Rectal smooth muscle tissue (tissue), 1 donor: ENCODE measurements at regions not wholly inside any gene's neighbourhood (a gene's known extent, or its start where the extent isn't known, plus 50 kb on each side); places are given as distances from the start of the nearest gene placed in this dataset.

ENCODE experiments used
- H3K27ac ChIP-seq: one replicate; pipeline ENCODE4 v1.7.0; 2013; ENCODE audit warnings: low read depth, low read length, inconsistent platforms
- H3K27me3 ChIP-seq: one replicate; pipeline ENCODE4 v1.7.0; 2013; ENCODE audit warnings: low read length; ENCODE audit not compliant: control insufficient read depth, insufficient read depth
- H3K36me3 ChIP-seq: one replicate; pipeline ENCODE4 v1.7.0; 2013; ENCODE audit warnings: low read length; ENCODE audit not compliant: control insufficient read depth, insufficient read depth
- H3K4me1 ChIP-seq: one replicate; pipeline ENCODE4 v1.7.0; 2013; ENCODE audit warnings: low read length; ENCODE audit not compliant: control insufficient read depth, insufficient read depth
- H3K4me3 ChIP-seq: one replicate; pipeline ENCODE4 v1.7.0; 2013; ENCODE audit warnings: low read length
- H3K9ac ChIP-seq: one replicate; pipeline ENCODE4 v1.7.0; 2013; ENCODE audit warnings: low read length

DNA sequence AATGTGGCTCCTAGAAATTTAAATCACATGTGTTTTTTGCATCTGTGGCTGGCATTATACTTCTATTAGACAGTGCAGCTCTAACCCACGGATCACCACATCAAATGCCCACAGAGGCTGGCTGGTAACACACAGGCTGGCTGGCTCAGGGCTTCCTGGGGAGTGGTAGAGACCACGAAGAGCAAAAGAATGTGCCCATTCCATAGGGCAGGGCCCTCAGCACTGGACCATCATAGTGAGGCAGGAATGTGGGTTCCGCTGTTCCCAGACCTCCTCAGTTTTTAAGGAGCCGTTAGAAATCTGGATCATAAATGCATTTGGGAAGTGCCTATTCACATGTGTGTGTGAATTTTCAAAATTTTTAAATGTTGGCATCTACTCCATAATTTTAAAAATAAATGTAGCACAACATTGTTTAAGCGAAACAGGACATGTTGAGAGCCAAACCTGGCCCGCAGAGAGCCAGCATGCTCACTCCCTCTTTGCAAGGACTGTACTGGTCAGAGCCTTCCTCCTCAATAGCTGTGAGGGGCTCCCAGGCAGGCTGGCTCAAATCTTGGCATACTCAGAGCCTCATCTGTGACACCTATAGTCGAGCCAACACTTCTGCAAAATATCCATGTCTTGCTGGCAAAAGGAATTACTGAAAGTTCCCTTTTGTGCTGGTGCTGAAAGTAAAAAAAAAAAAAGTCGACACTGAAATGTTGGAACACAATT is 190.5 kb downstream of the FNDC1 start:
- Histone ChIP-seq H3K4me1 (no peaks in the 10 kb centered on the region), H3K27ac (no peak overlapping the region), H3K27me3 (no peaks in the 10 kb centered on the region), H3K36me3 (no peaks in the 10 kb centered on the region), H3K4me3 (no peak overlapping the region), H3K9ac (no peak overlapping the region)

DNA sequence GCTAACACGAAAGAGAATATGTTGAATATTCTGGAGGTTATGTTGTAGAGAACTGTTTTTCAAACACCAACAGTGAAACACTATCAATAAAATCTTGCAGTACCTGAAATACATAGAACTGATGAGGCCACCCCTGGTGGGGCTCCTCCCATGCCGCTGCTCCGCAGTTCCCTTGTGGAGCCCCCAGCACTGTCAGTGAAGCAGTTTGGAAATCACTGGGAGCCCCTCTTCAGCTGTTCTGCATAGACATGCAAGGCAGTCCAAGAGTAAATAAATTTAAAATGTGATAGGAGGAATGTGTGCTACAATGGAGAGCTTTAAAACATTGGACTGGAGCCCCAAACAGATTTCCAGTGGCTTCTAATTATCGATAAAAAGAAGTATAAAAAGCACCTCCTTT is 189.4 kb downstream of the FNDC1 start:
- Histone ChIP-seq H3K36me3 (no peaks in the 10 kb centered on the region), H3K27ac (no peak overlapping the region), H3K9ac (no peak overlapping the region), H3K4me1 (no peaks in the 10 kb centered on the region), H3K27me3 (no peaks in the 10 kb centered on the region), H3K4me3 (no peak overlapping the region)

DNA sequence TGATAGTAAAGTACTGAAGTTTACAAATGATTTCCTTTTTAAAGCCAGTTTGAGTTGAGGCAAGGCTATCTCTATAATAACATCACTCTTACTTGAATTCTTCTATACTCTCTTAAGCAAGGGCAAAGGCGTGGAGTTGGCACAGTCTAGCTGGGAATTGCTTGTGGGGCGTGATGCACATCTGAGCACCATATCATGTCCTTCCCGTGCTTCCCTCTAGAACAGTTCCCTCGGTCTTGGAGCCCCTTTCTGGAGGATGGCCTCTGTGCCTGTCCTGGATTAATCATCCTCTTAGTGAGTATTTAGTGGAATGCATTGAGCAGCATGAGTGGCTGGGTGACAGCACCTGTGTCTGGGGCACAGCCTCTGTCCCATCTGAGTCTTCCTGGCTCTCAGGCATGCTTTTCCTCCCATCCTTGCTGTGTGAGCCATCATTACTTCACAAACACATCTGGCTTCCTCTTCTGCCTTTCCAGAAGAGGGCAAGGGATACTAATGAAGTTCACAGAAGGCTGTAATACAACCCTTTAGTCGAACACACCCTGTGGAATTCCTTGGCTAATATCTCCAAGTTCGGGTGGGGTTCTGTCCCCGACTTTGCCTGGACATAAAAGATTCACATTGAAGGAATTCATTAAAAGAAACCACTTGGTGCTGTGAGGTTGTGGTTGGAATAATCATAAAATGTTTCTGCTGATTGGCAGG is 188.2 kb downstream of the FNDC1 start:
- Histone ChIP-seq H3K27ac (no peak overlapping the region), H3K36me3 (no peaks in the 10 kb centered on the region), H3K4me3 (no peak overlapping the region), H3K9ac (no peak overlapping the region), H3K27me3 (no peaks in the 10 kb centered on the region), H3K4me1 (no peaks in the 10 kb centered on the region)

DNA sequence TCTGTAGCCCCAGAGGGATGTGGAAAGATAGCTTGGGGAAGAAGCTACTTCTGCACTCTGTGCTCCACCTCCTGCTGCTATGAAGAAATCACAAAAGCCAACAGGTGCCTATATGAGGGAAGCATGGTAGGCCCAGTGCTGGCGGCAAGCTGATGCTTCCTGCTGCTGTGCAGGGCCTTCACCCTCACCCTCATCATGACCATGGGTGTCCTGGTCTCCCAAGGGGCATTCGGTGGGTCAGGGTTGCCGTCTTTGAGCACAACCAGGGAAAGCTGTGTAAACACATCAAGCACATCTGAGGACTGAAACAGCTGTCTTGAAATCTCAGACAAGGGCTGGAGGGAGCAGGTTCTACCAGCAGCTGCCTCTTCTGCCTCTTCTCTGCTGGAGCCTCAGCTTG is 184.0 kb downstream of the FNDC1 start:
- Histone ChIP-seq H3K27ac (no peak overlapping the region), H3K4me3 (no peak overlapping the region), H3K36me3 (no peaks in the 10 kb centered on the region), H3K27me3 (no peaks in the 10 kb centered on the region), H3K9ac (no peak overlapping the region), H3K4me1 (no peaks in the 10 kb centered on the region)

DNA sequence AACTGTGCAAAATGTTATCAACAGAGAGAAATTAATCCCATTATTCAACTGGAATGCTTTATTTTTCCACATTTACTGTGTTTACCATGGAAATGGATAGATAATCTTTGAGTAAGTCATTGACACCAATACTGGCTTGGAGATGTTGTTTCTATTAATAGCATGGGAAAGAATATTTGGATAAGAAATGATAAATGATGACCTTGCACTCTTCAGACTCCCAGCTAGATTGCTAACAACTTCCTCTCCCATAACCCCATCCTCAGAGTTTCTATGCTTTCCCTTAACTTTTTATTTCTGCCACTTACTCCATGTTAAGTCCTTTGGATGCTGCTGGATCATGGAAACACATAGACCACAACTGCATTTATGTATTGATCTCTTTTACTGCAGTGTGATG is 182.5 kb downstream of the FNDC1 start:
- Histone ChIP-seq H3K27me3 (no peaks in the 10 kb centered on the region), H3K9ac (no peak overlapping the region), H3K36me3 (no peaks in the 10 kb centered on the region), H3K4me3 (no peak overlapping the region), H3K4me1 (no peaks in the 10 kb centered on the region), H3K27ac (no peak overlapping the region)

DNA sequence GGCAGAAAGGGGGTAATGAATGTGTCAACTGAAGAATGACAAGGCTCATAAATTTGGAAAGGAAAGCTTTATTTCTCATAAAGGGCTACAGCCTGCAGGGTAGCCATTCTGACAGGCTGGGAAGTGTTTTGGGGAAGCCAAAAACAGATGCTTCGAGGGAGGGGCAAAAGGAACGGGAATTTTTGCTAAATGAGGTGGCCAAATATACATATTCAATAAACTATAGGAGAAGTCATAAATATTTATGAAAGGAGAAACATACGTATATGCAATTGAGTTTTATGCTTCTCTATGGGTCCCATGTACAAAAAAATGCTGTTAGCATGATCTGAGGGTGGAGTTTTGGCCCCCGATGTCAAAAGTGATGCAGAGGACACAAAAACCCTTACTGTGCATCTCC is 180.7 kb downstream of the FNDC1 start:
- Histone ChIP-seq H3K9ac (no peak overlapping the region), H3K27me3 (no peaks in the 10 kb centered on the region), H3K36me3 (no peaks in the 10 kb centered on the region), H3K27ac (no peak overlapping the region), H3K4me3 (no peak overlapping the region), H3K4me1 (no peaks in the 10 kb centered on the region)

DNA sequence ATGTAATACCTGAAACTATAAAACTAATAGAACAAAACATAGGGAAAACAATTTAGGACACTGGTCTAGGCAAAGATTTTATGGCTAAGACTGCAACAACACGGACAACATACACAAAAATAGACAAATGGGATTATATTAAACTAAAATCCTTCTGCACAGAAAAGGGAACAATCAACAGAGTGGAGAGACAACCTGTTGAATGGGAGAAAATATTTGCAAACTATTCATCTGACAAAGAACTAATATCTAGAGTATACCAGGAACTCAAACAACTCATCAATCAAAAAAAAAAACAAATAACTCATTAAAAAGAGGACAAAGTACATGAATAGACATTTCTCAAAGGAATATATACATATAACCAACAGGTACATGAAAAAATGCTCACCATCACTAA is 174.5 kb downstream of the FNDC1 start:
- Histone ChIP-seq H3K27ac (no peak overlapping the region), H3K27me3 (no peaks in the 10 kb centered on the region), H3K4me1 (no peaks in the 10 kb centered on the region), H3K36me3 (no peaks in the 10 kb centered on the region), H3K4me3 (no peak overlapping the region), H3K9ac (no peak overlapping the region)

DNA sequence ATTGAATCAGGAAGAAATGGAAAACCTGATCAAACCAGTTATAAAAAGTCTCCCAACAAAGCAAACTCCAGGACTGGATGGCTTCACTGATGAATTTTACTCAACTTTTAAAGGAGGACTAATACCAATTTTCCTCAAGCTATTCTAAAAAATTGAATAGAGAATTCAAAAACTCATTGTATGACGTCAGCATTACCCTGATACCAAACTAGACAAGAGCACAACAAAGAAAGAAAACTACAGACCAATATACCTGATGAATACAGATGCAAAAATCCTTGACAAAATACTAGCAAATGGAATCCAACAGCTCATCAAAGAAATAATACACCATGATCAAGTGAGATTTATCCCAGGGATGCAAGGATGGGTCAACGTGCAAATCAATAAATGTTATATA is 172.9 kb downstream of the FNDC1 start:
- no peak overlapping the region for H3K9ac ChIP-seq
- H3K27me3 ChIP-seq = no peaks in the 10 kb centered on the region
- H3K36me3 ChIP-seq = no peaks in the 10 kb centered on the region
- no peak overlapping the region for H3K4me3 ChIP-seq
- no peaks in the 10 kb centered on the region for H3K4me1 ChIP-seq
- H3K27ac ChIP-seq = no peak overlapping the region

DNA sequence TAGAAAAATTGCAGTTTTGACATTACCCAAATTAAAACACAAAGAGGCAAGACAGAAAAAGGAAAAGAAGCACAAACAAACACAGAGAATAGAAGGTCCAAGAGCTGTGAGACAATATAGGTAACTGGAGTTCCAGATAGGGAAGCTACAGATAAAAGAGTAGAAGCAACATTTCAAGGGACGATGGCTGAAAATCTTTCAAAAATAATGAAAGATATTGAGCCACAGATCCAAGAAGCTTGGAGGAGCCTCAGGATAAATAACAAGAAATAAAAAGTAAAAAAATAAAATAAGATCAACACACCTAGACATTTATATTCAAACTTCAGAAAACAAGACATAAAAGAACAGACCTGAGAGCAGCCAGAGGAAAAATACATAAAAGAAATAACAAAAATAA is 164.9 kb downstream of the FNDC1 start:
- no peak overlapping the region for H3K27ac ChIP-seq
- H3K9ac ChIP-seq = no peak overlapping the region
- no peak overlapping the region for H3K4me3 ChIP-seq
- H3K27me3 ChIP-seq = no peaks in the 10 kb centered on the region
- no peaks in the 10 kb centered on the region for H3K36me3 ChIP-seq
- no peaks in the 10 kb centered on the region for H3K4me1 ChIP-seq

DNA sequence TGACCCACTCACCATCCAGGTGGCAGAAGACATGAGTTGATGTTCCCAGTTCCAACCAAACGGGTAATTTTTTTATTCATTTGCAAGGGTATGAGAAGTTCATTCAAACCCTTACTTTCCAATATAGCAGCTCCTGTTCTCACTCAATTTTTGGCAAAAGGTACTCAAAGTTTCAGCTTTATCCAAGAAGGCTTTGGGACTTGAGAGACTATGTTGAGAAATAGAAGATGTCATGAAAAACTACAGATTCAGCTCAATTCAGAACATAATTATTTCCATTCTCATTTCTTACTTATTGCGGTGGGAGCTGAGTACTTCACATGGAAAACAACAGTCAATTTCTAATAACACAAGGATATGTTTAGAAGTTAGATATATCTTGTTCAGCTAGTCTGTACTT is 162.3 kb downstream of the FNDC1 start:
- Histone ChIP-seq H3K4me3 (no peak overlapping the region), H3K36me3 (no peaks in the 10 kb centered on the region), H3K4me1 (no peaks in the 10 kb centered on the region)

DNA sequence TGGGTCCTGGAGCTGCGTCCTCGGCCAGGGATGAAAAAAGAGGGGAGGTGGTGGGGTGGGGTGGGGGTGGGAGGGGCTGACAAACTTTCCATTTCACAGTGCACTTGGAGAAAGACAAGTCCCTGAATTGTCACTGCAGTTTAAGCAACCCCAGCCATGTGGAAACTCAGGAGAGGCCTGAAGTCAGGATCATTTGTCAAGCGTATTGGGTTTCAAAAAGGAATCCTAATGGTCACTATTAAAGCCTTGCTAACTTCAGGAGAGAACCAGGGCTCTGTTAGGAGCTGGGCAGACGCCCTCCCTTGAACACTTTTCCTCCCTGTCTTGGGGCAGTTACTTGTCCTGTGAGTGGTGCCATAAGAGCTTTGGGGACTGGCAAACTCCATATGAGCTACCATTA is 159.9 kb downstream of the FNDC1 start:
- H3K9ac ChIP-seq = no peak overlapping the region
- H3K27me3 ChIP-seq = no peaks in the 10 kb centered on the region
- no peaks in the 10 kb centered on the region for H3K36me3 ChIP-seq
- H3K4me3 ChIP-seq = no peak overlapping the region
- no peaks in the 10 kb centered on the region for H3K4me1 ChIP-seq
- no peak overlapping the region for H3K27ac ChIP-seq

More for the DNA sequence above, 162.3 kb downstream of the FNDC1 start:
- no peak overlapping the region for H3K27ac ChIP-seq
- no peak overlapping the region for H3K9ac ChIP-seq
- H3K27me3 ChIP-seq = no peaks in the 10 kb centered on the region

DNA sequence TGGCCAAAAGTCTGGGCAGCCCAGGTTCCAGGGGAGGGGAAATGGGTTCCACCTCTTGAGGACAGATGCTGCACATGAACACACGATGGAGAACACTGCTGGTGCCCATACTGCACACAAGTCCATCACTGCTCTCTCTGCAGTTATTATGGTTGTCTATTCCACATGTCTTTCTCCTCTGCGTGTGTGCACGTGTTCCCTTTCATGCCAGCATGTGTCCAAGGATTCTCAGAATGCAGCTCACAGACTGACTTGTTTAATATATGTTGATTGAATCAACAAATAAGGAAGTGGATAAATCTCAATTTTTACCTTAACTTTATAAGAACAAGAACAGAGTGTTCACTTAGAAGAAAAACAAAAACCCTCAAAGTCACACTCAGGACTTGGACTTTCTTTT is 158.9 kb downstream of the FNDC1 start:
- no peak overlapping the region for H3K9ac ChIP-seq
- no peaks in the 10 kb centered on the region for H3K36me3 ChIP-seq
- H3K27ac ChIP-seq = no peak overlapping the region
- H3K27me3 ChIP-seq = no peaks in the 10 kb centered on the region
- H3K4me3 ChIP-seq = no peak overlapping the region
- H3K4me1 ChIP-seq = no peaks in the 10 kb centered on the region

DNA sequence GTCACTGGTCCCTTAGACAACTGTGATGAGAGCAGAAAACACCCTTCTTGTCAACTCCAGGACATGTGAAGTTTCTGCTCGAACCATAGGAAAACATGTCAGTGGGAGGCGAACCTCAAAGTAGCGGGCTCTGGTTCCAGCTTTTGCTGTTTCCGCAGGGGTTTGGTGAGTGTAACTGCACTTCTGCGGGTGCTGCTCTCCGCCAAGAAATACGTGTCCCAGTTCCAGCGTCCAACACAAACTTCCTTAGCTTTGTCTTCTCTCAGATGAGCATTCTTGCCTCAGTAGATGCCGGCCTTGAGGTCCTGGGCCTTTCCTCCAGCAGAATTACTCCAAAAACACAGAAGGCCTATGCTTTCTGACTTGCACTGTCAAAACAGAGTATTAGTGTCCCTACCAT is 156.3 kb downstream of the FNDC1 start:
- Histone ChIP-seq H3K9ac (no peak overlapping the region), H3K4me3 (no peak overlapping the region), H3K4me1 (no peaks in the 10 kb centered on the region), H3K36me3 (no peaks in the 10 kb centered on the region), H3K27me3 (no peaks in the 10 kb centered on the region), H3K27ac (no peak overlapping the region)
